Putamen (tissue), 1 donor: ENCODE measurements at regions not wholly inside any gene's neighbourhood (a gene's known extent, or its start where the extent isn't known, plus 50 kb on each side); places are given as distances from the start of the nearest gene placed in this dataset.
"Not testable (repeated sequence)": the region's sequence is repeated elsewhere in the genome, so short reads cannot be mapped to it uniquely, and the experiment has no call there.

Experiments
- DNase-seq: peaks from one replicate; pipeline ENCODE4 v3.0.0-alpha.2; 2016; ENCODE audit warnings: low spot score

- no peak for DNase-seq
Measured at GRCh38 chr5:166624573-166624972, 1666.9 kb upstream of the WWC1 start.

- no peak for DNase-seq
Measured at GRCh38 chr5:166625210-166625865, 1666.1 kb upstream of the WWC1 start.

GRCh38 chr5:166637295-166637694, 1654.2 kb upstream of the WWC1 start:
- no peak for DNase-seq

- no peak for DNase-seq
Measured at GRCh38 chr5:166639151-166639550, 1652.3 kb upstream of the WWC1 start.

GRCh38 chr5:166640136-166640535, 1651.3 kb upstream of the WWC1 start:
- DNase-seq = not testable (repeated sequence)

GRCh38 chr5:166648736-166649135, 1642.7 kb upstream of the WWC1 start:
- no peak for DNase-seq

GRCh38 chr5:166649676-166650075, 1641.8 kb upstream of the WWC1 start:
- DNase-seq = no peak

- DNase-seq = no peak
Measured at GRCh38 chr5:166651234-166651633, 1640.2 kb upstream of the WWC1 start.

- DNase-seq = no peak
Measured at GRCh38 chr5:166671811-166672210, 1619.6 kb upstream of the WWC1 start.

- no peak for DNase-seq
Measured at GRCh38 chr5:166672431-166672830, 1619.0 kb upstream of the WWC1 start.

GRCh38 chr5:166677891-166678290, 1613.6 kb upstream of the WWC1 start:
- DNase-seq = no peak

- DNase-seq = no peak
Measured at GRCh38 chr5:166679331-166679730, 1612.1 kb upstream of the WWC1 start.

- no peak for DNase-seq
Measured at GRCh38 chr5:166695326-166695725, 1596.1 kb upstream of the WWC1 start.

GRCh38 chr5:166708291-166708690, 1583.2 kb upstream of the WWC1 start:
- no peak for DNase-seq

- DNase-seq = no peak
Measured at GRCh38 chr5:166709691-166710090, 1581.8 kb upstream of the WWC1 start.

GRCh38 chr5:166710271-166710670, 1581.2 kb upstream of the WWC1 start:
- DNase-seq = no peak

GRCh38 chr5:166712447-166713185, 1578.8 kb upstream of the WWC1 start:
- peak; percentile 54 for DNase-seq

GRCh38 chr5:166713295-166713694, 1578.2 kb upstream of the WWC1 start:
- DNase-seq = no peak

- DNase-seq = no peak
Measured at GRCh38 chr5:166716856-166717492, 1574.5 kb upstream of the WWC1 start.

GRCh38 chr5:166719991-166720390, 1571.5 kb upstream of the WWC1 start:
- no peak for DNase-seq

- DNase-seq = no peak
Measured at GRCh38 chr5:166722939-166723338, 1568.5 kb upstream of the WWC1 start.

GRCh38 chr5:166724284-166724683, 1567.2 kb upstream of the WWC1 start:
- no peak for DNase-seq

GRCh38 chr5:166725593-166725992, 1565.9 kb upstream of the WWC1 start:
- no peak for DNase-seq
